Kasumi-1 (cell line): ENCODE measurements at regions not wholly inside any gene's neighbourhood (a gene's known extent, or its start where the extent isn't known, plus 50 kb on each side); places are given as distances from the start of the nearest gene placed in this dataset.
"Not testable (repeated sequence)": the region's sequence is repeated elsewhere in the genome, so short reads cannot be mapped to it uniquely, and the experiment has no call there.

Experiments
- DNase-seq, 2 experiments: peaks; one replicate each; lab custom pipeline; 2025; lab: John Stamatoyannopoulos, UW

- DNase-seq: no peak
These were observed 158.8 kb upstream of the SPRY2 start for GRCh38 chr13:80499536-80500290.

DNA sequence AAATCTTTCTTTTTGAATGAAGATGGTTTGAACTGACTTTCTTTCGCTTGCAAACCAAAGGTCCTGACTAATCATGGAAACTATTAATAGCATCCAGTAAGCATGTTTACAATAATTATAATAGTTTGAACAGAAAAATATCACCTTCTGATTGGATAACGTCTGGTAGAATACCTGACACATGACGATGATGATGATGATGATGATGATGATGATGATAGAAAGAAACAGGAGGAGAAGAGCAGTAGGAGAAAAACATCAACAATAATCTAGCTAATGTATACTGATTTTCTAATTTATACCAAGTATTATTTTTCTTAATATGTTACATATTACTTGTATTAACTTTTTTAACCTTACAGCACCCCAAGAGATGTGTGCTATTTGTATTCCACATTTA lies 157.5 kb upstream of the SPRY2 start:
- no peak for DNase-seq

DNA sequence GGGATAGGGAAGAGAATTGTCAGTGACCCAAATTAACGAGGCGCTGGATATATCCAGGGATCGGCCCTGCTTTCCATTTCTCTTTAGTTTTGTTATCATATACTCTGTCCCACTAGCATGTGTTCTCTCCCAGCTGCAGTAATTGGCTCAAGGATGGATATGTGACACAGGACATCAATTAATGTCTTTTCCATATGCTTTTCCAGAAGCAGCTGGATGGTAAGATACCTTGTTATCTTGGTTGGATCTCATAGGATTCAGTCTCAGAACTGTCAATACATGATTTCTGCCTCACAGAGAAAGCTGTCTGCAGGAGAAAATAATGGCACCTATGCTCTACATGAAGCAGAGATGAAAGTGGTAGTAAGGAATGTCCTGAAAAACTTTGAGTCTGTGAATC lies 157.1 kb upstream of the SPRY2 start:
- no peak for DNase-seq

GRCh38 chr13:80497439-80497838 lies 156.5 kb upstream of the SPRY2 start:
- no peak for DNase-seq

- no peak for DNase-seq
These were observed 155.9 kb upstream of the SPRY2 start for GRCh38 chr13:80496721-80497397.

GRCh38 chr13:80490491-80490943 lies 149.6 kb upstream of the SPRY2 start:
- not testable (repeated sequence) for DNase-seq

DNA sequence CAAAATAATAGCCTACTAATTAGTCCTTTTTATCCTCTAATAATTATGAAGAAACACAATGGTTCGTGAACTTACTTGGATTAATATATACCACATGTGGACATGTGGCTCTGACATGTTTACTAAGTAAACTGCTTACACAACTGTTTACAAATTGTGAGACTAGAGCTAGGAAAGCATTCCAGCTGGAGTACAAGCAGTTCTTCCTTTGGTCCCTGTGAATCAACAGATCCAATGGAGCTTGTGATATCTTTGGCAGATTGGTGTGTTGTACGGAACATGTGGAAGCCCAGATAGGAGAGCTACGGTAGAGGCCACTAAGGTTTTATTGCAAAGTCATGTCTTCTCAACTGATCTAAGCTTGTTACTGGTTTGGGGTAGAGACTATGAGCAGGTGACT lies 145.5 kb upstream of the SPRY2 start:
- no peak for DNase-seq

GRCh38 chr13:80483157-80483556 lies 142.2 kb upstream of the SPRY2 start:
- DNase-seq: no peak

- no peak for DNase-seq
These were observed 140.7 kb upstream of the SPRY2 start for GRCh38 chr13:80481588-80481987.

DNA sequence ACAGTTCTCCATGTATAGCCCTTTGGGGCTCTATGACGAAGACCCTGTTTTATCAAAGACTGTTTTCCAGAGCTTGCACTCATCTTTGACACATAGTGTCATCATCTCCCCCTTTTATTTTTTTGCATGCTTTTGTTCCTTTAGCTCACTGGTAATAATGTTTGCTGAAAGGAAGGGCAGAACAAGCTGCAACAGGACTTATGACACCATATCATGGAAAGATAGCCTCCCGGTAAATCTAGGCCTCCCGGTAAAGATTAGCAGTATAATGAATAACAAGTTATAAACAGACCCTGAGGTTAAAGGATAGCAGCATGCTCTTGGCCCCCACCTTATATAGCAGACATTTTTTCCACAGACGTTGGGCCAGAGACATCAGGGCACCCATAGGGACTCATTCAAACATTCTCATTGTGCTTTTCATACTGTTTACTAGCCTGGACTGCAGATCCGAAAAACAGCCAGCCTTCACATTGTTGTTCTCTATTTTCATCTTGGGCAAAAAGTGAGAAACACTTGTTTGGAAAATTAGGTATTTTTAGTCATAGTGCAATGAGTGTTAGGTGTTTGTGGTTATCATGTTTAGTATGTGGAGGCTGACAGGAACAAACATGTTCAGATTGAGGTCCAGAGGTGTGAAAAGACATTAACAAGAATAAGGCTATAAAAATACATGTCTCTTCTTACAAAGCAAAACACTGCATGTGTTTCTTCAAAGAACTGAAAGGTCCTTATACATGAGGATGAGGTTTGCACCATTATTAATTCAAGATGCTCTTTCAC lies 136.9 kb upstream of the SPRY2 start:
- DNase-seq: no peak

DNA sequence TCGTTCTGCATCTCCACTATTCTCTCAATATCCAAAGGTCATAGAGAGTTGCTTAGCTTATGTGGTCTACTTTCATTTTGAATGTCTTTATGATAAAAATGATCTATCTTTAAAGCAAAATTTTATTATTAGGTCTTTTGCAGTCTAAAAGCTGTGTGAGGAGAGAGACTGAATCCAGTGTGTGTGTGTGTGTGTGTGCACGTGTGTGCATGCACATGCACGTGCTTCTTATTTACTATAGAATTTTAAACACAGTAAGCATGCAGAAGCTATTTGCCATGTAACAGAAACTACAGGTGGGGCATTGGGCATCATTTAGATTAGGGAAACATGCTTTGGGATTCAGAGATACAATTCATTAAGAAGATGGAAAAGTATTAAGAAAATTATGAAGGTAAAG lies 136.0 kb upstream of the SPRY2 start:
- no peak for DNase-seq

- no peak for DNase-seq
These were observed 134.8 kb upstream of the SPRY2 start for GRCh38 chr13:80475718-80476117.

GRCh38 chr13:80473695-80474094 lies 132.8 kb upstream of the SPRY2 start:
- no peak for DNase-seq

DNA sequence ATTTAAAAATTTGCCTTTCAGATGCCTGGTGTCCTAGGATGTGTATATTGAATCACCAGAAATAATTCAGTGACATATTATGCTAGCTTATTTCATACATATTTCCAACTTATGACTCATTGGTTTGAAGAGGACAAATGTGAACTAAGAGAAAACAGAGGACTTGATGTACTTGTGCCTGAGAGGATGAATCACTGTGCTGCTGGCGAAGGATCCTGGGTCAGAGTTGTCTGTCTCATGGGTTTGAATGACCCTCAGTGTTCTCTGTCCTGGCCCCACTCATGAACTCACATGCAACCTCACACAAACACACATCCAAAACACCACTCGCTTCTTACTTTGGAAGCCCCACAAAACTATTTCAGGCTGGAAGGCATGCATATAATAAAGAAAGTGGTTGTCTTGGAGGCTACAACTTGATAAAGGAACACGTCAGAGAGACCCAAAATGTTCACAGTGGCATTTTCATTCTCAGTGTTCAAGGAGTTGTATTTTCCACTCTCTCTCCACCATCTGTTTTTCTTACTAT lies 129.0 kb upstream of the SPRY2 start:
- DNase-seq: peak; percentile 27 to 28

DNA sequence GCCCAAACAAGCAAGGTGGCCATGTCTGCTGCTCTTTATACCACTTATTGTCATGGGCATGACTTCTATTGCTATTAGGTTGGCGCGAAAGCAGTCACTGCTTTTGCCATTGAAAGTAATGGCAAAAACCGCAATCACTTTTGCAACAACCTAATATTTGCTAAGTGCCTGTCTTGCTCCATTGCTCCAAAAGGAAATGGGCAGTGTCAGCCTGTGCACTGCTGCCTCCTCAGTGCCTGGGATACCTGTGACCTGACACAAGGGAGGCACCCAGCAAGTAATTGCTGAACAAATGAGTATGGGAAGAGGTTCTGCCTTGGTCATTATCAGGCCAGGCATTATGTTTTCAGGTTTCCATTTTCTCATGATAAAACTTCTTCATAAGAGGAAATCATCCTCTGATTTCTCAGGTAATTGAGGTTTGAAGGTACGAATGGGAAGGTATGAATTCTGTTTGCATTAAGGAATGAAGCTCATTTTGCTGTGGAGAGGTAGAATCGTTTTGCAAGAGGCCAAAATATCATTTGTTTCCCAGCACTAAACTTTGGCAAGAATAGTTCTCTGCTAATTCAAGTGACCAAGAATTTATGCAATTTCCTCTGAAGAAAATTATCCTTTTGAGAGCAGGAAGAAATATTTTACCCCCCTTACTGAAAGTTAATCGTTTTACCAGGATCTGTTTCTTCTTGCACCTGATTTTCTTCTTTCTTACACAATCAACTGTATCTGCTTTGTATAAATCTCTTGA lies 128.4 kb upstream of the SPRY2 start:
- DNase-seq: no peak

- DNase-seq: no peak
These were observed 124.4 kb upstream of the SPRY2 start for GRCh38 chr13:80465321-80465720.

GRCh38 chr13:80463673-80464352 lies 122.9 kb upstream of the SPRY2 start:
- no peak for DNase-seq

DNA sequence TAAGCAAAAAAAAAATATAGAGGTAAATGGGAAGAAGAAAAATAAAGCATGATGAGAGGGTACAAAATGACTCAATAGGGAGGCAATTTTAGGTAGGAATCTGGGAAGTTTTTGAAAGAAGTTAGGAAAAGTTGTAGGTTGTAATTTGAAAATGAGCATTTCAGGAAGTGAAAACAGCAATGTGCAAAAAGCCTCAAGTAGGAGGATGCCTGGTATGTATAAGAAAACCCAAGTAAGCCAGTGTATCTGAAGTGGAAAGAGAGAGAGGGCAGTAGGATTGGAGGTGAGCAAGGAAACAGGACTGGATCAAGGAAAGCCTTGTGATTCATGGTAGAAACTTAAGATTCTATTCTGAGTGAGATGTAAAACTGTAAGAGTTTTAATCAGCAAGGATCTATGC lies 121.6 kb upstream of the SPRY2 start:
- no peak for DNase-seq

DNA sequence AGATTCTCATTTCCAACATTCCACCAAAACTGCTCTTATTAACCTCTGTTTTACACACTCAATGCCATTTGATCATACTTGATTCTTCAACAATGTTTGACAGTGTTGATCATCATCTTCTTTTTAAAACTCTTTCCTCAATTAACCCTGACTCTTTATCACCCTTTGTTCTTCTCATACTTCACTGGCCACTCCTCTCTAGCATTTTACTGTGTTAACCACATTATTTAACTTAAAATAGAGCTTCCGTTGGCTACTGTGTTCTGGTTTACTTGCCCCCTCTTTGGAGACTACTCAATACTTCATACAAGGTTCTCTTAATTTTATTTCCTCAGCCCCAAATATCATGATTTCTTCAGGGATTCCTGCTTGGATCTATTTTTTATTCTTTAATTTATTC lies 121.1 kb upstream of the SPRY2 start:
- DNase-seq: no peak

DNA sequence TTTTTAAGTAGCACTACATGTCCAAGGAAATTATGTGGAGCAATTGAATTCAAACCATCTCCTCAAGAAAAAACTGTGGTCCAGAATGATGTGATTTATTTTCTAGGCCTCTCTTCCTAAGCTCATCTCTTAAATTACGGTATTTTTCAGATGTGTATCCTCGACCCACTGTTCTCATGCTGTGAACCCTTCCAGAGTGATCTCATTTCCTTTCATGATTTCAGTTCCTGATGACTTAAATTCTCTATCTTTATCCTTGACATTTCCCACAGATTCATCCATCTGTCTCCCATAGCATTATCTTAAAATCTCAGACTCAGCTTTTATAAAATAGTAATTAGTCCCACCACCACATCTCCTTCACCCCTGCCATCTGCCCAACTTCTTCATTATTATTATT lies 117.6 kb upstream of the SPRY2 start:
- no peak for DNase-seq

DNA sequence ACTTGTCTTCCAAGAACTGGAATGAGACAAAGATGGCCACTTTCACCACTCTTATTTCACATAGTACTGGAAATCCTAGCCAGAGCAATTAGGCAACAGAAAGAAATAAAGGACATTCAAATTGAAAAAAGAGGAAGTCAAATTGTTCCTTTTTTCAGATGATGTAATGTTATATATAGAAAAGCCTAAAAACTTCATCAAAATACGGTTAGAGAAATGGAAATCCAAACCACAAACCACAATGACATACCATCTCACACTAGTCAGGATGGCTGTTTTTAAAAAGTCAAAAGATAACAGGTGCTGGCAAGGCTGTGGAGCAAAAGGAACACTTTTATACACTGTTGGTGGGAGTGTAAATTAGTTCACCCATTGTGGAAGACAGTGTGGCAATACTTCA lies 113.3 kb upstream of the SPRY2 start:
- DNase-seq: peak; percentile 95 to 98
